ENCODE measurements at regions not wholly inside any gene's neighbourhood (a gene's known extent, or its start where the extent isn't known, plus 50 kb on each side); places are given as distances from the start of the nearest gene placed in this dataset.

DNA sequence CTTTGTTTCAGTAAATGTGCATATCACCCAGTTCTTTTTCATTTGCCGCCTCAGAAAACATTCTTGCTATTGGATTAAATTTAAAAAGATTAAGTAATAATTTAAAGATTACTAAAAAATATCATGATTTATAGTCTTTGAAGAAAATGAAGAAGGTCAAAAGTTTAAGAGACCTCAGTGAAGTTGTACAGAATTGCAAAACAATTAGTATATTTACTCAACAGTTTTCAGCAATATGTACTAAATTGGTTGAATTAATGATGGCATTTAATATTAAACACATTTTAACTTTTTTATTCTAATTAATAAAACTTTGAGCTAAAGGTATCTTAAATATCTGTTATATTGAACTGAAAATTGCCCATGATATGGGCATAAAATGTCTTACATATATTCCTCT is 49.9 kb upstream of the KLF6 start:
- TF ChIP-seq POLR2A (IDR thresholded peaks at IDR 0.05; ENCODE audit: low read depth, low read length): no peak
- TF ChIP-seq TAF1 (IDR thresholded peaks at IDR 0.05; ENCODE audit: low read depth, low read length): no peak
- no peak for TF ChIP-seq POLR2AphosphoS5 (IDR thresholded peaks at IDR 0.05; ENCODE audit: low read depth, low read length)
- no peak for TF ChIP-seq SPI1 (IDR thresholded peaks at IDR 0.05; ENCODE audit: low read depth, low read length)
- TF ChIP-seq POU2F2 (IDR thresholded peaks at IDR 0.05; ENCODE audit: low read depth, low read length): no peak
- TF ChIP-seq PAX5 (IDR thresholded peaks at IDR 0.05; ENCODE audit: insufficient read depth, low read length, severe bottlenecking): no peak
